A673 (cell line): ENCODE measurements at regions not wholly inside any gene's neighbourhood (a gene's known extent, or its start where the extent isn't known, plus 50 kb on each side); places are given as distances from the start of the nearest gene placed in this dataset.

ENCODE experiments used
- CTCF ChIP-seq: fragments of 300-800, 200-600 bp; sonication (generic); conservative IDR thresholded peaks from 2 replicates; pipeline ENCODE4 v1.5.1; 2017; ENCODE audit warnings: low read depth, mild to moderate bottlenecking, antibody characterized with exemption, low read length, moderate library complexity, mixed read lengths
- EZH2 ChIP-seq: fragments of 200-600 bp; sonication (generic); IDR thresholded peaks from 2 replicates; pipeline ENCODE4 v1.6.1; 2017; ENCODE audit warnings: borderline replicate concordance, low read depth, mild to moderate bottlenecking, mixed read lengths, antibody characterized with exemption, low read length; ENCODE audit not compliant: poor library complexity, severe bottlenecking

GRCh38 chr7:124680304-124680703 lies 85.3 kb downstream of the GPR37 start:
- TF ChIP-seq EZH2, result no peak
- TF ChIP-seq CTCF, result no peak
